ENCODE measurements at regions not wholly inside any gene's neighbourhood (a gene's known extent, or its start where the extent isn't known, plus 50 kb on each side); places are given as distances from the start of the nearest gene placed in this dataset.

- DNase-seq, result no peak
- H3K27ac ChIP-seq, result no peak overlapping the region
- intact Hi-C loops (cut with DNase I), result no loop called here
Measured at GRCh38 chr6:102407886-102408741, 1014.6 kb downstream of the GRIK2 start.

GRCh38 chr6:102405860-102406259 is 1012.4 kb downstream of the GRIK2 start:
- no peaks in the 10 kb centered on the region for H3K4me1 ChIP-seq
- no peaks in the 10 kb centered on the region for H3K36me3 ChIP-seq
- no peak overlapping the region for H3K4me3 ChIP-seq
- intact Hi-C loops (cut with DNase I), result no loop called here
- DNase-seq, result no peak
- H3K27me3 ChIP-seq, result no peaks in the 10 kb centered on the region
- 65% methylated on average over 1 of the region's 1 CpG for WGBS (ENCODE audit: insufficient coverage, low coverage, low lambda C conversion rate, missing lambda C conversion rate)
- no peak for ATAC-seq
- H3K9me3 ChIP-seq, result no peaks in the 10 kb centered on the region
- no peak overlapping the region for H3K27ac ChIP-seq
- TF ChIP-seq, protein P1, sequence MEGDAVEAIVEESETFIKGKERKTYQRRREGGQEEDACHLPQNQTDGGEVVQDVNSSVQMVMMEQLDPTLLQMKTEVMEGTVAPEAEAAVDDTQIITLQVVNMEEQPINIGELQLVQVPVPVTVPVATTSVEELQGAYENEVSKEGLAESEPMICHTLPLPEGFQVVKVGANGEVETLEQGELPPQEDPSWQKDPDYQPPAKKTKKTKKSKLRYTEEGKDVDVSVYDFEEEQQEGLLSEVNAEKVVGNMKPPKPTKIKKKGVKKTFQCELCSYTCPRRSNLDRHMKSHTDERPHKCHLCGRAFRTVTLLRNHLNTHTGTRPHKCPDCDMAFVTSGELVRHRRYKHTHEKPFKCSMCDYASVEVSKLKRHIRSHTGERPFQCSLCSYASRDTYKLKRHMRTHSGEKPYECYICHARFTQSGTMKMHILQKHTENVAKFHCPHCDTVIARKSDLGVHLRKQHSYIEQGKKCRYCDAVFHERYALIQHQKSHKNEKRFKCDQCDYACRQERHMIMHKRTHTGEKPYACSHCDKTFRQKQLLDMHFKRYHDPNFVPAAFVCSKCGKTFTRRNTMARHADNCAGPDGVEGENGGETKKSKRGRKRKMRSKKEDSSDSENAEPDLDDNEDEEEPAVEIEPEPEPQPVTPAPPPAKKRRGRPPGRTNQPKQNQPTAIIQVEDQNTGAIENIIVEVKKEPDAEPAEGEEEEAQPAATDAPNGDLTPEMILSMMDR (IDR thresholded peaks at IDR 0.05), result no peak
- TF ChIP-seq POLR2A (IDR thresholded peaks at IDR 0.05), result no peak

More at GRCh38 chr6:102407886-102408741, 1014.6 kb downstream of the GRIK2 start:
- no peak for TF ChIP-seq POLR2A (IDR thresholded peaks at IDR 0.05)
- TF ChIP-seq, protein P1 (IDR thresholded peaks at IDR 0.05), result no peak
- H3K4me3 ChIP-seq, result no peak overlapping the region
- no peaks in the 10 kb centered on the region for H3K27me3 ChIP-seq
- no peaks in the 10 kb centered on the region for H3K9me3 ChIP-seq
- H3K4me1 ChIP-seq, result no peaks in the 10 kb centered on the region
- ATAC-seq, result no peak
- WGBS (ENCODE audit: insufficient coverage, low coverage, low lambda C conversion rate, missing lambda C conversion rate), result 39% methylated on average over 4 of the region's 4 CpGs
- H3K36me3 ChIP-seq, result no peaks in the 10 kb centered on the region

- intact Hi-C loops (cut with DNase I), result no loop called here
- DNase-seq (no peak), ATAC-seq (no peak)
- no peaks in the 10 kb centered on the region for H3K36me3 ChIP-seq
- 45% methylated on average over 2 of the region's 2 CpGs for WGBS (ENCODE audit: insufficient coverage, low coverage, low lambda C conversion rate, missing lambda C conversion rate)
- TF ChIP-seq POLR2A (IDR thresholded peaks at IDR 0.05), result no peak
- TF ChIP-seq, protein P1 (IDR thresholded peaks at IDR 0.05), result no peak
- H3K4me3 ChIP-seq, result no peak overlapping the region
- H3K27ac ChIP-seq, result no peak overlapping the region
- no peaks in the 10 kb centered on the region for H3K27me3 ChIP-seq
- no peaks in the 10 kb centered on the region for H3K9me3 ChIP-seq
- no peaks in the 10 kb centered on the region for H3K4me1 ChIP-seq
Measured at GRCh38 chr6:102402635-102403329, 1009.3 kb downstream of the GRIK2 start.

GRCh38 chr6:102398788-102399390 is 1005.4 kb downstream of the GRIK2 start:
- intact Hi-C loops (cut with DNase I), result no loop called here
- ATAC-seq, result no peak
- Histone ChIP-seq H3K9me3 (no peaks in the 10 kb centered on the region), H3K27ac (no peak overlapping the region), H3K4me3 (no peak overlapping the region), H3K36me3 (no peaks in the 10 kb centered on the region), H3K4me1 (no peaks in the 10 kb centered on the region), H3K27me3 (no peaks in the 10 kb centered on the region)
- 21% methylated on average over 2 of the region's 2 CpGs for WGBS (ENCODE audit: insufficient coverage, low coverage, low lambda C conversion rate, missing lambda C conversion rate)
- DNase-seq, result no peak
- TF ChIP-seq POLR2A (IDR thresholded peaks at IDR 0.05), result no peak
- TF ChIP-seq, protein P1 (IDR thresholded peaks at IDR 0.05), result no peak
